OCI-LY7 (cell line): ENCODE measurements at regions not wholly inside any gene's neighbourhood (a gene's known extent, or its start where the extent isn't known, plus 50 kb on each side); places are given as distances from the start of the nearest gene placed in this dataset.

ENCODE experiments used
- CTCF ChIP-seq: fragments of 200-600 bp; sonication (generic); conservative IDR thresholded peaks from 2 replicates; pipeline ENCODE4 v1.5.1; 2014; ENCODE audit warnings: mild to moderate bottlenecking, antibody characterized with exemption, low read length, moderate library complexity, mixed read lengths
- EZH2phosphoT487 ChIP-seq: fragments of 200-600 bp; sonication (generic); IDR thresholded peaks from 2 replicates; pipeline ENCODE4 v1.6.1; 2018; ENCODE audit warnings: low read depth, borderline replicate concordance, mild to moderate bottlenecking, mixed run types, antibody characterized with exemption, low read length, moderate library complexity, mixed read lengths

- TF ChIP-seq CTCF (no peak), EZH2phosphoT487 (no peak)
These were observed 417.3 kb downstream of the IPO8 start for GRCh38 chr12:30278401-30278800.
